GM19468 (cell line): ENCODE measurements at regions not wholly inside any gene's neighbourhood (a gene's known extent, or its start where the extent isn't known, plus 50 kb on each side); places are given as distances from the start of the nearest gene placed in this dataset.

ENCODE experiments used
- ATAC-seq: cut with Tn5 transposase; IDR thresholded peaks from one replicate; pipeline ENCODE4 v1.9.1; 2021; ENCODE audit warnings: mild to moderate bottlenecking, moderate library complexity, moderate number of reproducible peaks; ENCODE audit not compliant: unreplicated experiment; ENCODE audit errors: extremely low read depth

DNA sequence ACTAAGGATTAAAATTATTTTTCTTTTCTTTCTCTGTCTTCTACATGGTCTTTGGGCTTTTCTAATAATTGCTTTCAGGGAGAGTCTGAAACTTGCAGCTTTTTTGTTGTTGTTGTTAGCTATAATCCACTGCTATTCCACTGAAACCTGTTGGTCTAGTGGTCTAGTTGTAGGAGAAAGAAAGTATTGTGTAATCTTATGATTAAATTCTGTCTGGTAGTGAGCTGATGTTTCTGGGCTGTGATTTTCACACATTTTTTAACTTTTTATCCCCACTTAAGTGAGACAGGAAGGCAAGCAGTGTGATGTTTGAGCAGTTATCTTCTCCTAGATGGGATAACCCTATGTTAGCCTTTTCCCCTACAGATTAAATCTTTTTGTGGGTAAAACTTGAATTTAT lies 825.2 kb downstream of the PCDH7 start:
- ATAC-seq, result no peak

DNA sequence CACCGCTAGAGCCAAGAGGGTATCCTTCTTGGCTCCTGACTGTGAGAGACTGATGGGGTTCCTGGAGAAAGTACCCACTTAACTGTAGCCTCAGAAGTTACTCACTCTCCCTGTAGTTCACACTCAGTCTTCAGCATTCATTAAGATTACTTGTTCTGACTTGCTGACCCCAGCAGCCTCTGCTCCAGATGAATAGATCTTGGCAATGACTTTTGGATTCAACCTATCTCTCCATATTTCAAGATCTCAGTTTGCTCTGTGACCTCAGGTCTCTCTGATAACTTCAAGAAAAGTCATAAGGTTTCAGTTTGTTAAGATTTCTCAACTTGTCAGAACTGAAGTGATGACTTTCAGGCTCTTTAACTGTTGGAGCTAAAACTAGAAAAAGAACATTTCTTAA lies 825.6 kb downstream of the PCDH7 start:
- no peak for ATAC-seq

DNA sequence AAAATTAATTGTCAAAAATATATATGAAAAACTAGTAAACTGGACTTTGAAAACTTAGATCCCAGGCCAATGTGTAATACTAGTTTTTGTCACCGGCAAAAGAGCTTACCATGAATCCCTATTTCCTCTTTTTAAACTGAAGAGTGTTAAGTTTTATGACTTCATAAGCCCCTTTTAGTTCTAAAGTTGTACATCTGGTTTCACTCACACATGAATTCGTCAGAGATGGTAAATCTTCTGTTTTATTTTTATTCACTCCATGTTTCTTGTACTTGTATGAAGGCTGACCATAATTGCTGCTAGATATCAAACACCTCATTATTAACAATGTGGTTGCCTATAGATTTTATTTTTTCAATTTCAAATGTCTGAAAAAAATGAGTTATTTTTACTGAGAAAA lies 827.9 kb downstream of the PCDH7 start:
- ATAC-seq, result no peak

DNA sequence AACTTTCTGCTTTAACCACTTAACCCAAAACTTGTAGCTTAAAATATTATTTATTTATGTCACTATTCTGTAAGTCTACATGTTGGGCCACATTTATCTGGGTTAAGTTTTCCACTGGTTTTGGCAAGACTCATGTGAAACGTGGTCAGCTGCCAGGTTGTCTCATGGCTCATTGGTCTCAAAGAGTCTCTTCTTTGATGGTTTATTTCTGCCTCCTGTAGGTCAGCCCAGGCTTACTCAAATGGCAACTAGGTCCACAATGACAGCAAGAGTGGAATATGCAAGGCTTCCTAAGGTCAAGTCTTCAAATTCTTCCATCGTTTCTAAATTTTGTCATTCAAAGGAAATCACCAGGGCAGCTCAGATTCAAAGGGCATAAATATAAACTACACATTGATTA lies 828.7 kb downstream of the PCDH7 start:
- no peak for ATAC-seq

DNA sequence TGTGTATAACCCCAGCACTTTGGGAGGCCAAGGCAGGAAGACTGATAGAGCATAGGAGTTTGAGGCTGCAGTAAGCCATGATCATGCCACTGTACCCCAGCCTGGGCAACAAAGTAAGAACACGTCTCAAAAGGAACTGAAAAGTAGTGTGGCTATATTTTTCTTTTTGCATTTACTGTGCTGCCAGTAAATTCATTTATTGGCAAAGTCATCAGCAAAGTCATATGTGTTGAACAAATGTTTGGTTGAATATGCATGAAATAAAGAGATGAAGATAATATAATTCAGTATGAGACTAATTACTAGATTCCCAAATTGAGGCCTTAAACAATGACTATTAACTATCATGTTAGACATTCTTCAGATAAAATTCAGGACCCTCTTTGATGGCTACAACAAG lies 829.1 kb downstream of the PCDH7 start:
- no peak for ATAC-seq

DNA sequence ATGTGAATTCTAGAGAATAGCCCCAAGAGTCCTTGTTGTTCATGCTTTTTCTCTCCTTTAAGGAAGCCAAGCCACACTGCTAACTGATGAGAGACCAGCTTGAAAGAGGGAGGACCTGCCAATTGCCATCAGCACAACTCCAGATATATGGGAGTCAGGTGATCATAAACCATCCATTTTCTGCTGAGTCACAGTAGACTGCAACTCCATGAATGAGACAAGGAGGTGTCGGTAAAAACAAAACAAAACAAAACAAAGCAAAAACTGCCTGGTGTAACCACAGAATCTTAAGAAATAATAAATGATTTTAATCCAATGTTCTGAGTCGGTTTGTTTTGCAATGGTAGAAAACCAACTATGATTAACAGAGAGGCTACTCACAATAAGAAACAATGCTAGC lies 837.3 kb downstream of the PCDH7 start:
- no peak for ATAC-seq

DNA sequence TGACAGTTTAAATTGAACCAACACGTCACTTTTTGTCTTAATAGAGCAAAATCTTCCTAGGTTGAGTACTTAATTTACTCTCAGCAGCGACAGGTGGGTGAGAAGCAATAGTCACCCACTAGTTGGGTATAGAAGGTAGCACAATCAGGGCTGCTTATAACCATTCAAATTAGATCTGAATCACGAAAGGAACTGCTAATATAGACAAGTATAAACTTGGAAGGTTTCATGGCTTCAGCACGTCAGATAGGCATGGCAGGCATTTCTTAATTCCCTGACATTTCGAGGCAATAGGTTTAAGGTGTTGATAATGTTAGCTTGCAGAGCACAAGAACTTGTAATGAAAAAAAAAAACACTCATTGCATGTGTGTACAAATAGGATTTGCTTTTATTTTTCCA lies 853.4 kb downstream of the PCDH7 start:
- no peak for ATAC-seq

DNA sequence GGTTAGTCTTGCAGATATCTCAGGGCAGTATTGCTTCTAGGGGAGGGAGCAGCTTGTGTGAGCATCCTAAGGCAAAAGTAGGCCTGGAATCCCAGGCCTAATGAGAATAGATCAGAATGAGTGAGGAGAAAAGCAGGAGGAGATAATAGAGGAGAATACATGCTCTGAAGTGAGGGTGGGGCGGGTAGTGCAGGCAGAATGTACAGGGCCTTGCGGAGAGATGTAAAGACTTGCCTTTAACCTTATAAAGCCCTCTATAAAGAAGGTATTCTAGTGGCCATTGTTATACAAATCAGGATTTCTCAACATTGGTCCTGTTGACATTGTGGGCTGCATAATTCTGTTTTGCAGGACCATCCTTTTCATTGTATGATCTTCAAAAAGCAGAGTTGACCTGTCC lies 855.3 kb downstream of the PCDH7 start:
- no peak for ATAC-seq

DNA sequence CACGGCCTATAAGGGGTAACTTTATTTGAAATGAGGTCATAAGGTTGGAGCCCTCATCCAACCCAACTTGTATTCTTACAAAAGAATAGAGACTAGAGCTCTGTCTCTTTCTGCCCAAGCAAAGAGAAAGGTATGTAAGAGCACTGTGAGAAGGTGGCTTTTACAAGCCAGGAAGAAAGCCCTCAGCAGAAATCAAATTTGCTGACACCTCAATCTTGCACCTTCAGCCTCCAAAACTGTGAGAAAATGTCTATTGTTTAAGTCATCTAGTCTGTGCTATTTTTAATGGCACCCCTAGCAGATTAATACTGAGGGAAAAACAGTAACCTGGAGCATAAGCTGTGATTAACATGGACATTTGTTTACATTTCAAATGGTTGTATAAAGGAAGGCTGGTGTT lies 860.7 kb downstream of the PCDH7 start:
- no peak for ATAC-seq

DNA sequence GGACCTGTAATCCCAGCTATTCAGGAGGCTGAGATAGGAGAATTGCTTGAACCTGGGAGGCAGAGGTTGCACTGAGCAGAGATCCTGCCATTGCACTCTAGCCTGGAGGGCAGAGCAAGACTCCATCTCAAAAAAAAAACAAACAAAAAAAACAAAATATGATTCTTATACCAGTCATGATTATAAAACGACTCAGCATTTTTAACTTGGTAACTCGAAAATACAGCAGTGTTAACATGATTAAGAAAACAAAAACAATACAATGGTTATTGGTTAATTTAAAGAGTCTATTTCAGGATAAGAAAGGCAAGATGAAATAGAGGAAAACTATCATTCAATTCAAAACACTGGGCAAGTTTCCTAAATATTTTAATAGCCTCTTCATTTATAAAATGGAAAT lies 865.3 kb downstream of the PCDH7 start:
- ATAC-seq, result no peak

DNA sequence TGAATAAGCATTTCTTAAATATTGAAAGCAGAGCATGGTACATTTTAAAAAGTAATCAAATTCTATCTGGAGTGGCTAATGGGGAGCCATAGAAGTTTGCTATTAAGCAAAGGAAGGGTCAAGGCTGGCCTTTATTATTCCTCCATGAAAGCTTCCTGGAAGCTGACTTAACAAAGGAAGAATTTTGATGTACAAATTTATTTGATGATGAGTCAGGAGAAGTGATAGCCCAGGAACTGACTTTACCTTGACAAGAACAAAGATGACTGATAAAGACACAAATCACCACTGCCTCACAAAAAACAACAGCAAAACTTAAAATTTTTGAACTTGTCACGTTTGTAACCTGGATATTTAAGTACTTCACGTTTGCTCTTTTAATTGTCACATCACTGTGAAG lies 872.1 kb downstream of the PCDH7 start:
- ATAC-seq, result no peak

DNA sequence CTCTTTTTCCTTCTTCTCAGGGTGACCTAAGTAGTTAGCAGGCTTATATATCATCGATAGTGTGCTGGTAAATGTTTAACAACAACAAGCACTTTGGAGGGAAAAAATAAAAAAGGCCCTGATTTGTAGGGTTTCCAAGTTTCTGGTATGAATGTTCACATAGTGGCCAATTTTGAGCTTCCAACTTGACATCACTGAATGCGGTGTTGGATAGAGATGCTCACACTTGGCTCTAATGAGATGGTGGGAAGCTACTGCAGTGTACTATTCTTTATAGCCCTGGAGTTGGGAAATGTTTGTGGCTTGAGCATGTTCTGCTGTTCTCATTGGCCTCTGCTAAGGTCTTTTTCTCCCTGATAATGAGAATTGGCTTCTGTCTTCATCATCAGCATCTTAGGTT lies 875.3 kb downstream of the PCDH7 start:
- no peak for ATAC-seq

DNA sequence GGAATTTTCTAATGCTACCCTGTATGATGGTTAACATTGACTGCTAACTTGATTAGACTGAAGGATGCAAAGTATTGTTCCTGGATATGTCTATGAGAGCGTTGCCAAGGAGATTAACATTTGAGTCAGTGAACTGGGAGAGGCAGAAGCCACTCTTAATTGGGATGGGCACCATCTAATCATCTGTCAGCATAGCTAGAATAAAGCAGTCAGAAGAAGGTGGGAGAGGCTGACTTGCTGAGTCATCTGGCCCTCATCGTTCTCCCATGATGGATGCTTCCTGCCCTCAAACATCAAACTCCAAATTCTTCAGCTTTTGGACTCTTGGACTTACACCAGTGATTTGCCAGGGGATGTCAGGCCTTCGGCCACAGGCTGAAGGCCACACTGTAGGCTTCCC lies 878.5 kb downstream of the PCDH7 start:
- ATAC-seq, result no peak

DNA sequence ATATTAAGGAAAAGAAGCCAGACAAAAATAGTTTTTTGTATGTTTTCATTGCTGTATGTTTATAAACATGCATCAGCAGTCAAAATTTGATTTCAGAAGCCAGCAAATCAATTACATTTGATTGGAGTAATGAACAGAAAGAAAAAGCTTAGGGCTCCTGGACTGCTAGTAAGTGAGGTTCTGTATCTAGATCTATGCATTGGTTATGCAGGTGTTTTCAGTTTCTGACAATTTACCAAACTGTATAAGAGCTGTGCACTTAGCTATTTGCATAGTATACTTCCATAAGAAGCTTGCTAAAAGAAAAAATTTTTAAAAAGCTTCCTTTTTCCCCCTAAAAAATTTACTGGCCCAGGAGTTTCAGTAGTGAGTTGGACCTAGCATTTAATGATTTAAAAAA lies 881.6 kb downstream of the PCDH7 start:
- no peak for ATAC-seq

DNA sequence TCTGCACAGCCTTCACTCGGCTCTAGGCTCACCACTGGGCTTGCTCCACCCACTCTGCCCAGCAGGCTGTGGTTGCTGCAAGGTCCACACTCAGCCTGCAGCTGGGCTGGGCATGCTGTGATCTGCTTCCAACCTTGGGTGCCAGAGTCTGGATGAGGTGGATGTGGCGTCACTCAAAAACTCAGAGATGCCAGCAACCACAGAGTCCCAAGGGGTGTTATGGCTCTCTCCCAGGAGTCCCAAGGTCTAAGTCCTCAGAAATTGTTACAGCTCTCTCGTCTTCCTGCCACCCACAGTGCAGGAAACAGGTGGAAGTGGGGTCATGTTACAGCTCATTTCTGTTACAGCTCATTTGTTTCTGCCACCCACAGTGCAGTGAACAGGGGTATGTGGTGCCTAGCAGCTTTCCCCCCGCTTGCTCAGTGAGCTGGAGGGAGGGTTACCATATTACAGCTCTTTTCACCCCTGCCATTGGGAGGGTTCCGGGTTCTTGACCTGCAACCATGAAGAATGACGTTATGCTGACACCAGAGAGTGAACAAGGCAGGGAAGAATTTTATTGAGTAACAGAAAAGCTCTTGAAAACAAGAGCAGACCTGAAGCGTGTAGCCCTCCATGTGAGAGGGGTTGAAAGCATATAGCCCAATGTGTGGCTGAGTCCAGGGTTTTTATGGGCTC lies 893.9 kb downstream of the PCDH7 start:
- ATAC-seq, result no peak

DNA sequence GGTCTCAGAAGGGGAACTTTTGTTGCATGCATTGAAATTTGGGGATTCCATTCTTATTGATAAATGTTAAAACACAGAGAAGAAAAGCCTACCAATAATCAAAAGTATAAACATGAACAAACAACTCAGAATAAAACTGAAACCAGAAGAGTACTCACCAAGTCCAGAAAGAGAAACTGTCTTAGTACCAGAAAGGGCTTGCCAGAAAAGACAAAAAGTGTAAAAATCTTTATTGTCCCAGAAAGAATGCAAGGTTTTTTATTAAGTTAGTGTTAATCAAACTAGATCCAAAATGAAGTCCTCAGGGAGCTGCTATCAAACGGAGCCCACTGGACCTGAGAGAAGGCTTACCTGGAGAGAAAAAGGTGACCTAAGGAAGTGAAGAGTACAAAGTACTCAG lies 897.5 kb downstream of the PCDH7 start:
- no peak for ATAC-seq

DNA sequence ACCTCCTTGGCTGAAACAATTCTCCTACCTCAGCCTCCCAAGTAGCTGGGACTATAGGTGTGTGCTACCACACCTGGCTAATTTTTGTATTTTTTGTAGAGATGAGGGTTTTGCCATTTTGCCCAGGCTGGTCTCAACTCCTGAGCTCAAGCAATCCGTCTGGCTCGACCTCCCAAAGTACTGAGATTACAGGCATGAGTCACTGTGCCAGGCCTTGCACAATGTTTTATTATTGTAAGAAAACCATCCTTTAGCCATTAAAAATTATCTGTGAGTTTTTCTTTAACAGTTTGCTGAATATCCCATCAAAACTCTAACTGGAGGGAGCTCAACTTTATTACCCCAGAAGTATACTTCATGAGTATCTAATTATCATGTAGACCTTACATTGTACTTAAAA lies 900.3 kb downstream of the PCDH7 start:
- no peak for ATAC-seq

DNA sequence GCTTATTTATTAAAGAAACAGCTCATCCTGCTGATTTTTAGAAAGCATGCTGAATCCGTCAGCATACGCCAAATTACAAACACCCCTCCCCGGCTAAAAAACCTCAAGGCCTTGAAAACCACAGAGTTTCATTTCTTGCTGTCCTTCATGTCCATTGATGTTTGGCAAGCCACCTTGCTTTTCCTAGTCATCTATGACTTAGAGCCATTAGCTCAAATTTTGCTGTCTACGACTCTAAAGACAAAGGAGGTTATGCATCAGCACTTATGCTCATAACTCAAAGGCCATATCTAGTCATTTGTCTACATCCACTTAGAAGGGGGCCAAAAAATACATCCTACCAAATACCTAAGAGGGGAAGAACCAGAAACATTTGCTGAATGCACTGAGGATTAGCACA lies 925.1 kb downstream of the PCDH7 start:
- no peak for ATAC-seq

DNA sequence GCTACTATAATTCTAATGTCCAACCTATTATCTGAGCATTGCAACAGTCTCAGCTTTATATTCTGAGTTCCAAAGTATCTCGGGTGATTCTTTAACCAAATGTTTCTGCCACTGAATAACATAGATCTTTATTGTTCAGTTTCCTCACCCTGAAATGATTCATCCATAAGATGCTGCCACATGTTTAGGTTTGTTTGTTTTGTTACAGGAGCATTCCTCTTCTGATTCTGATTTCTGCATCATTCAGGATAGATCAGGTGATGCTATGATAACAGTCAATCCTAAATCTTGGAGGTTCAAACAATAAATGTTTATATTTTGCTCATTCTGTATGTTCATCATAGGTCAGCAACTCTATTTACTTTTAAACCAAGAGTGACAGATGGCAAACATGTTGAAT lies 927.6 kb downstream of the PCDH7 start:
- ATAC-seq, result no peak

DNA sequence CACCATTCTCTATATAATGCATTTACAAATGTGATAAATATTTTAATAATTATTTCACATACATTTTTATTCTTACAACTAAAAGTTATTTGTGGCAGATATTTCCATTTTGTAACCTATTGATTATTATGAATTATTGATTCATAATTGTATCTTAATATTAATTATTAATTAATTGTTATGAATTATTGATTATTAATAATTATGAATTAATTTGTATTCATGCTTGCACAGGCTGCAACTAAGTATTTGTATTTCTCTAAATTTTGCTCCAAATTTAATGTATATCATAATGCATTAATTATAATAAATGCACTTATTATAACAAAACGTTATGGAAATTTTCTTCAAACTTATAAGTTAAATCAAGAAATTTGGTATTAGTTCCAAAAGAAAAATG lies 929.7 kb downstream of the PCDH7 start:
- no peak for ATAC-seq

DNA sequence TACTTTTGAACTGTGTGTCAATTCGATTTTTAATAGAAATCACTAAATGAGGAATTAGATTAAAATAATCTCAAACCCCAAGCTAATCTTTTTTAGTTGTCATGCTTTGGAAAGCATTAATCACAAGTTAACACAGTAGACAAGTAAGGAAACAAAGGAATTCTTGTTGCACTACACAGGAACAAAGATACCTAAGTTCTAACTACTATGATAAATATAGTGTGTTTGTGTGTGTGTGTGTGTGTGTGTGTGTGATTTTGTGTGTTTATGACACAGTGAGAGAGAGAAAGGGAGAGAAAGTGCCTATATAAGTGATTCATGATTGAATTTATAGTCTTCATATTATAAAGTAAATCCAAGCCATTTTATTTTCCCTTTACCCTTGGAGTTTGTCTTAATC lies 931.4 kb downstream of the PCDH7 start:
- ATAC-seq, result no peak

DNA sequence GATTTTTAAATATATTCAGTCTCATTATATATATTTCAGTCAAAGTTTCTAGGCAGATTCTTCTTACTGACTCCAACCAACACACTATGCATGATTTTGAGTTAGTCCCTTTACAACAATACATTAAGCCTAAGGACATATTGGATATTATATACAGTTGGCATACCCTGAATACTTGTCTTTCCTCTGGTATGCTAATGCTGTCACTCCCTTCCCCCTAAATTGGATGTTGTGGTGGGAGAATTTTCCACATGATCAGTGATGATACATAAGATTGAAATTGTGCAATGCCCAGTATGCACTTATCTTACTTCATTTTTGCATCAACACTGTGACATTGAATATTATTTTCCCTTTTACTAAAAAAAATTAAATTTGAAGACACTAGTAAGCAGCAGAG lies 935.2 kb downstream of the PCDH7 start:
- no peak for ATAC-seq
